Lower lobe of right lung (tissue), 2 donors: ENCODE measurements at regions not wholly inside any gene's neighbourhood (a gene's known extent, or its start where the extent isn't known, plus 50 kb on each side); places are given as distances from the start of the nearest gene placed in this dataset.

Source experiments
- ATAC-seq, 2 donors: fragments of 200-7000 bp; cut with Tn5 transposase; one replicate each; pipeline ENCODE4 v1.9.1; 2020 to 2022; ENCODE audit warnings: mild to moderate bottlenecking in 2 of 2, moderate library complexity in 2 of 2
- DNase-seq: peaks from one replicate; pipeline ENCODE4 v3.0.0-alpha.2; 2020
- H3K27ac ChIP-seq: fragments of 200-600 bp; one replicate; pipeline ENCODE4 v1.8.0; 2022
- H3K27me3 ChIP-seq: fragments of 200-600 bp; one replicate; pipeline ENCODE4 v1.8.0; 2022; ENCODE audit warnings: low read depth
- H3K36me3 ChIP-seq: fragments of 200-600 bp; one replicate; pipeline ENCODE4 v1.8.0; 2022; ENCODE audit warnings: mild to moderate bottlenecking
- H3K4me1 ChIP-seq: fragments of 200-600 bp; one replicate; pipeline ENCODE4 v1.8.0; 2022
- H3K4me3 ChIP-seq: fragments of 200-600 bp; one replicate; pipeline ENCODE4 v1.8.0; 2022; ENCODE audit warnings: mild to moderate bottlenecking
- H3K9me3 ChIP-seq: fragments of 200-600 bp; one replicate; pipeline ENCODE4 v1.8.0; 2022
- CTCF ChIP-seq: fragments of 200-600 bp; IDR thresholded peaks from one replicate; pipeline ENCODE4 v1.8.0; 2022; ENCODE audit warnings: antibody characterized with exemption, mild to moderate bottlenecking
- intact Hi-C: fragments of 100-400 bp; cut with DNase I; formaldehyde crosslinking; loops from one replicate; pipeline ENCODE4 v1.11.0; 2022
- donor health status: DM: no; HTN: yes; CAD: no; lungs with severe emphysema.

GRCh38 chr14:104290058-104290667 is 151.8 kb downstream of the KIF26A start:
- no peaks in the 10 kb centered on the region for H3K9me3 ChIP-seq
- peaks cover 16% of the 10 kb centered on the region for H3K27me3 ChIP-seq
- H3K4me1 ChIP-seq, result no peaks in the 10 kb centered on the region
- no peak overlapping the region for H3K27ac ChIP-seq
- H3K4me3 ChIP-seq, result no peak overlapping the region
- intact Hi-C loops, result no loop called here
- TF ChIP-seq CTCF, result no peak
- no peaks in the 10 kb centered on the region for H3K36me3 ChIP-seq
- DNase-seq, result peak; percentile 21
- ATAC-seq, result no peak

- Histone ChIP-seq H3K9me3 (no peaks in the 10 kb centered on the region), H3K27ac (no peak overlapping the region), H3K4me1 (no peaks in the 10 kb centered on the region), H3K4me3 (no peak overlapping the region), H3K36me3 (no peaks in the 10 kb centered on the region), H3K27me3 (peaks cover 16% of the 10 kb centered on the region)
- TF ChIP-seq CTCF, result no peak
- intact Hi-C loops, result no loop called here
- DNase-seq (peak; percentile 33), ATAC-seq (no peak)
Observed at GRCh38 chr14:104290756-104291122, 152.4 kb downstream of the KIF26A start.

GRCh38 chr14:104291123-104292000 is 153.0 kb downstream of the KIF26A start:
- no peak for ATAC-seq
- H3K27me3 ChIP-seq, result peaks cover 16% of the 10 kb centered on the region
- no peak overlapping the region for H3K27ac ChIP-seq

GRCh38 chr14:104292084-104292970 is 153.9 kb downstream of the KIF26A start:
- H3K4me1 ChIP-seq, result no peaks in the 10 kb centered on the region
- H3K4me3 ChIP-seq, result no peak overlapping the region
- intact Hi-C loops, result no loop called here
- H3K9me3 ChIP-seq, result no peaks in the 10 kb centered on the region
- H3K36me3 ChIP-seq, result no peaks in the 10 kb centered on the region
- peak; percentile 36 for DNase-seq
- no peak for ATAC-seq
- no peak overlapping the region for H3K27ac ChIP-seq
- TF ChIP-seq CTCF, result no peak
- H3K27me3 ChIP-seq, result peaks cover 16% of the 10 kb centered on the region

More at GRCh38 chr14:104291123-104292000, 153.0 kb downstream of the KIF26A start:
- no peak for TF ChIP-seq CTCF
- intact Hi-C loops, result no loop called here
- DNase-seq, result peak; percentile 25
- no peaks in the 10 kb centered on the region for H3K9me3 ChIP-seq
- H3K4me3 ChIP-seq, result no peak overlapping the region
- H3K36me3 ChIP-seq, result no peaks in the 10 kb centered on the region
- H3K4me1 ChIP-seq, result no peaks in the 10 kb centered on the region

GRCh38 chr14:104293231-104293841 is 154.9 kb downstream of the KIF26A start:
- peak; percentile 30 for DNase-seq

More at GRCh38 chr14:104293231-104293841, 154.9 kb downstream of the KIF26A start:
- Histone ChIP-seq H3K27me3 (peaks cover 16% of the 10 kb centered on the region), H3K27ac (no peak overlapping the region), H3K9me3 (no peaks in the 10 kb centered on the region), H3K4me1 (no peaks in the 10 kb centered on the region), H3K4me3 (no peak overlapping the region), H3K36me3 (no peaks in the 10 kb centered on the region)
- TF ChIP-seq CTCF, result no peak
- ATAC-seq, result no peak
- intact Hi-C loops, result no loop called here
